ENCODE measurements at regions not wholly inside any gene's neighbourhood (a gene's known extent, or its start where the extent isn't known, plus 50 kb on each side); places are given as distances from the start of the nearest gene placed in this dataset.

GRCh38 chr1:238900334-238900865, 486.0 kb upstream of the CHRM3 start:
- no peak overlapping the region for H3K27ac ChIP-seq
- WGBS, 2 donors = 88 to 100% methylated on average over 7 to 8 of the region's 8 CpGs
- intact Hi-C loops (cut with DNase I) = no loop called here

DNA sequence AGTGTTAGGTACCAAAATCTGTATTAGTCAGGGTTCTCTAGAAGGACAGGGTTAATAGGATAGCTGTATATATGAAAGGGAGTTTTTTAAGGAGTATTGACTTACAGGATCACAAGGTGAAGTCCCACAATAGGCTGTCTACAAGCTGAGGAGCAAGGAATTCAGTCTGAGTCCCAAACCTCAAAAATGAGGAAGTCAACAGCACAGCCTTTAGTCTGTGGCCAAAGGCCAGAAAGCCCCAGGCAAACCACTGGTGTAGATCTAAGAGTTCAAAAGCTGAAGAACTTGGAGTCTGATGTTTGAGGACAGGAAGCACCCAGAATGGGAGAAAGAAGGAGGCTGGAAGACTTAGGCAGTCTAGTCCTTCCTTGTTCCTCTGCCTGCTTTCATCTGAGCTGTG, 487.5 kb upstream of the CHRM3 start:
- DNase-seq = no peak
- no peak overlapping the region for H3K27ac ChIP-seq
- no peaks in the 10 kb centered on the region for H3K9me3 ChIP-seq
- no peak for TF ChIP-seq POLR2A (IDR thresholded peaks at IDR 0.05)
- no peak for TF ChIP-seq CTCF (IDR thresholded peaks at IDR 0.05)
- H3K27me3 ChIP-seq = no peaks in the 10 kb centered on the region
- H3K36me3 ChIP-seq = no peaks in the 10 kb centered on the region
- intact Hi-C loops (cut with DNase I) = no loop called here
- H3K4me1 ChIP-seq = no peaks in the 10 kb centered on the region
- H3K4me3 ChIP-seq (replicated peaks in 1 of 3) = no peak overlapping the region

More at GRCh38 chr1:238900334-238900865, 486.0 kb upstream of the CHRM3 start:
- no peaks in the 10 kb centered on the region for H3K27me3 ChIP-seq
- TF ChIP-seq POLR2A (IDR thresholded peaks at IDR 0.05) (no peak), CTCF (IDR thresholded peaks at IDR 0.05) (no peak)
- DNase-seq = no peak
- no peaks in the 10 kb centered on the region for H3K4me1 ChIP-seq
- no peak overlapping the region for H3K4me3 ChIP-seq (replicated peaks in 1 of 3)
- no peaks in the 10 kb centered on the region for H3K9me3 ChIP-seq
- H3K36me3 ChIP-seq = no peaks in the 10 kb centered on the region

DNA sequence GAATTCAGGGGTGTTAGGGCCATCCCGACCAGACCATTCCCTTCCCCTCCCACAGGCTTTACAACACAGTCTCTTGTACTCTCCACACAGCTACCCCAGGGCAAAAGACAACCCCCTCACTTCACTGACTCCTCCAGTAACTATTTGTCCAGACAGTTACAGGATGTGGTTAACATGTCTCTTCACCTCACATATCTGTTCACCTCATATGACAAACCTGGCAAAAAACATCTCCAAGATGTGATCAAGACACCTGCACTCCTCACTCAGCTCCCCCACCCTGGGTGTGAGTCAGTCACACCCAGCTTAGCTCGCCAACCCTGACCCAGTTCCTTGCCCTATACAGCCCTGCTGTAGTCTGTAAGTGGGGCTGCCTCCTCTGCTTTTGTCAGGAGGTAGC, 490.5 kb upstream of the CHRM3 start:
- Histone ChIP-seq H3K27me3 (no peaks in the 10 kb centered on the region), H3K27ac (no peak overlapping the region), H3K4me1 (no peaks in the 10 kb centered on the region), H3K36me3 (no peaks in the 10 kb centered on the region), H3K4me3 (replicated peaks in 1 of 3) (no peak overlapping the region), H3K9me3 (no peaks in the 10 kb centered on the region)
- no peak for TF ChIP-seq POLR2A (IDR thresholded peaks at IDR 0.05)
- intact Hi-C loops (cut with DNase I) = no loop called here
- WGBS, 2 donors = 65 to 69% methylated on average over 2 of the region's 2 CpGs
- no peak for DNase-seq

GRCh38 chr1:238892612-238893011, 493.8 kb upstream of the CHRM3 start:
- H3K4me1 ChIP-seq = no peaks in the 10 kb centered on the region
- no peak for TF ChIP-seq POLR2A (IDR thresholded peaks at IDR 0.05)
- no peak for TF ChIP-seq CTCF (IDR thresholded peaks at IDR 0.05)
- WGBS, 2 donors = 75 to 83% methylated on average over 4 of the region's 4 CpGs
- no peak overlapping the region for H3K27ac ChIP-seq
- H3K4me3 ChIP-seq (replicated peaks in 1 of 3) = no peak overlapping the region
- H3K27me3 ChIP-seq = no peaks in the 10 kb centered on the region
- no peak for DNase-seq
- intact Hi-C loops (cut with DNase I) = no loop called here
- H3K36me3 ChIP-seq = no peaks in the 10 kb centered on the region
- no peaks in the 10 kb centered on the region for H3K9me3 ChIP-seq

DNA sequence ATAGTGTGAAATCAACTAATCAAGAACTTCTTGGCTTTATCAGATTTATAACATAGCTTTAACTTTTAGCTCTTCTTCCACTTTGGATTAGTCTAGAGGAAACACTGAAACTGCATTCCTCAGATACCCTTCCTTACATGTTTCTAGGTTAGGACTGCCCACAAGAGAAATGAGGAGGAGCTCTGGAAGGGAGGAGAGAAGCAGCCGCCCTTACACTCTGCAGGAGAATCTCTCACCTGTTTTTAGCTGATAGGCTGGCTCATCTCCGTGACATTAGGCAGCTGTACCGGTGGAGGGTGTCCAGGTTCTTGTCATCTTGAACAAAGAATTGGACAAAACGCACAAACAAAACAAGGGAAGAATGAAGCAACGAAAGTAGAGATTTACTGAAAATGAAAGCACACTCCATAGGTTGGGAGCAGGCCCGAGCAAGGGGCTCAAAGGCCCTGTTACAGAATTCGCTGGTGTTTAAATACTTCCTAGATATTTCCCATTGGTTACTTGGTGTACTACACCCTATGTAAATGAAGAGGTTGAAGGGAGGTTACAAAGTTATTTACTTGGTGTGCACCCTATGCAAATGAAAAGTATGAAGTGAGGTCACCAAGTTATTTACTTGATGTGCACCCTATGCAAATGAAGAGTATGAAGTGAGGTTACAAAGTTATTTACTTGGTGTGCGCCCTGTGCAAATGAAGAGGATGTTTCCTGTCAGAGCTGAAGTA, 524.9 kb upstream of the CHRM3 start:
- H3K36me3 ChIP-seq = no peaks in the 10 kb centered on the region
- H3K4me3 ChIP-seq (replicated peaks in 1 of 3) = no peak overlapping the region
- WGBS, 2 donors = 82 to 85% methylated on average over 8 of the region's 8 CpGs
- no peaks in the 10 kb centered on the region for H3K27me3 ChIP-seq
- DNase-seq = no peak
- no peak overlapping the region for H3K27ac ChIP-seq
- intact Hi-C loops (cut with DNase I) = no loop called here
- no peaks in the 10 kb centered on the region for H3K9me3 ChIP-seq
- no peaks in the 10 kb centered on the region for H3K4me1 ChIP-seq
- TF ChIP-seq CTCF (IDR thresholded peaks at IDR 0.05) (no peak), POLR2A (IDR thresholded peaks at IDR 0.05) (no peak)
